K562 (cell line): ENCODE measurements at regions not wholly inside any gene's neighbourhood (a gene's known extent, or its start where the extent isn't known, plus 50 kb on each side); places are given as distances from the start of the nearest gene placed in this dataset.

ENCODE experiments used
- BACH1 ChIP-seq: fragments of 200-800 bp; sonication (Bioruptor generic); IDR thresholded peaks from 2 replicates; pipeline ENCODE4 v1.6.1; 2016; ENCODE audit warnings: missing genetic modification characterization, missing compliant biosample characterization
- BRD4 ChIP-seq: fragments of 200-600 bp; sonication (generic); IDR thresholded peaks from 2 replicates; pipeline ENCODE4 v1.6.1; 2017; ENCODE audit warnings: inconsistent platforms
- CBFA2T3 ChIP-seq: fragments of 450-650 bp; IDR thresholded peaks from 2 replicates; pipeline ENCODE4 v1.6.1; 2017
- CBX5 ChIP-seq: IDR thresholded peaks from 2 replicates; pipeline ENCODE4 v1.6.1; 2014; ENCODE audit warnings: low read depth, borderline replicate concordance
- CCNT2 ChIP-seq: IDR thresholded peaks from 2 replicates; pipeline ENCODE4 v1.6.1; 2011; ENCODE audit warnings: borderline replicate concordance, low read depth, mild to moderate bottlenecking, moderate library complexity, mixed read lengths, low read length; ENCODE audit not compliant: insufficient read length; ENCODE audit errors: extremely low read depth
- ESRRA ChIP-seq: fragments of 450-650 bp; IDR thresholded peaks from 2 replicates; pipeline ENCODE4 v1.6.1; 2014; ENCODE audit warnings: low read depth, mild to moderate bottlenecking, moderate library complexity, borderline replicate concordance
- FOXJ2 ChIP-seq: fragments of 200-800 bp; sonication (Bioruptor generic); IDR thresholded peaks from 2 replicates; pipeline ENCODE4 v1.6.1; 2016; ENCODE audit warnings: missing genetic modification characterization, missing compliant biosample characterization
- HDAC8 ChIP-seq: fragments of 450-650 bp; IDR thresholded peaks from 2 replicates; pipeline ENCODE4 v1.6.1; 2016; ENCODE audit warnings: mild to moderate bottlenecking, missing genetic modification characterization, moderate library complexity, missing compliant biosample characterization
- HOMEZ ChIP-seq: fragments of 250-450 bp; sonication (Bioruptor Pico); IDR thresholded peaks from 2 replicates; pipeline ENCODE4 v1.4.0; 2020; ENCODE audit warnings: mild to moderate bottlenecking, moderate library complexity
- KDM1A ChIP-seq, 2 experiments: fragments of 450-650 bp; IDR thresholded peaks; 2 replicates each; pipeline ENCODE4 v1.6.1; 2016; ENCODE audit warnings: mild to moderate bottlenecking in 2 of 2
- NUFIP1 ChIP-seq: fragments of 450-650 bp; IDR thresholded peaks from 2 replicates; pipeline ENCODE4 v1.6.1; 2018; ENCODE audit not compliant: partially characterized antibody
- SMARCA5 ChIP-seq: fragments of 450-650 bp; IDR thresholded peaks from 2 replicates; pipeline ENCODE4 v1.6.1; 2016
- STAG1 ChIP-seq: sonication (generic); formaldehyde crosslinking; IDR thresholded peaks from 2 replicates; pipeline ENCODE4 v1.5.0; 2020; ENCODE audit warnings: missing genetic modification reagents, borderline replicate concordance
- TCF7 ChIP-seq: sonication (generic); IDR thresholded peaks from 2 replicates; pipeline ENCODE4 v1.6.1; 2016; ENCODE audit warnings: antibody characterized with exemption, borderline replicate concordance
- TCFL5 ChIP-seq: fragments of 250-450 bp; sonication (Bioruptor Pico); conservative IDR thresholded peaks from 2 replicates; pipeline ENCODE4 v1.6.1; 2021; ENCODE audit warnings: mild to moderate bottlenecking, moderate library complexity, matching md5 sums
- TFAM ChIP-seq: fragments of 250-450 bp; sonication (Bioruptor Pico); conservative IDR thresholded peaks from 2 replicates; pipeline ENCODE4 v1.5.0; 2021; ENCODE audit warnings: mild to moderate bottlenecking, moderate library complexity
- THRB ChIP-seq: fragments of 450-650 bp; formaldehyde crosslinking; conservative IDR thresholded peaks from 2 replicates; pipeline ENCODE4 v1.4.0; 2022; ENCODE audit warnings: mild to moderate bottlenecking, missing genetic modification characterization
- YBX1 ChIP-seq: fragments of 450-650 bp; IDR thresholded peaks from 2 replicates; pipeline ENCODE4 v1.7.1; 2016; ENCODE audit warnings: mild to moderate bottlenecking
- ZNF175 ChIP-seq: fragments of 200-800 bp; sonication (Bioruptor generic); IDR thresholded peaks from 2 replicates; pipeline ENCODE4 v1.6.1; 2016; ENCODE audit warnings: low read depth, mild to moderate bottlenecking, missing genetic modification characterization, missing compliant biosample characterization
- ZNF280B ChIP-seq: fragments of 250-450 bp; sonication (Bioruptor Pico); IDR thresholded peaks from 2 replicates; pipeline ENCODE4 v1.5.1; 2021; ENCODE audit warnings: mild to moderate bottlenecking
- ZNF282 ChIP-seq: sonication (generic); formaldehyde crosslinking; IDR thresholded peaks from 2 replicates; pipeline ENCODE4 v1.8.1; 2023; ENCODE audit warnings: missing genetic modification reagents
- ZNF507 ChIP-seq: conservative IDR thresholded peaks from 2 replicates; pipeline ENCODE4 v1.6.1; 2017; ENCODE audit warnings: missing genetic modification characterization, missing compliant biosample characterization
- ZNF57 ChIP-seq: fragments of 450-650 bp; formaldehyde crosslinking; IDR thresholded peaks from 2 replicates; pipeline ENCODE4 v1.4.0; 2020; ENCODE audit warnings: mild to moderate bottlenecking, moderate library complexity
- ZNF695 ChIP-seq: fragments of 450-650 bp; formaldehyde crosslinking; IDR thresholded peaks from 2 replicates; pipeline ENCODE4 v1.4.0; 2020; ENCODE audit warnings: mild to moderate bottlenecking, moderate library complexity
- TF ChIP-seq, protein P1 (sequence below): fragments of 450-650 bp; IDR thresholded peaks from one replicate; pipeline ENCODE4 v1.6.1; 2018; ENCODE audit warnings: mild to moderate bottlenecking, moderate library complexity; ENCODE audit not compliant: partially characterized antibody

DNA sequence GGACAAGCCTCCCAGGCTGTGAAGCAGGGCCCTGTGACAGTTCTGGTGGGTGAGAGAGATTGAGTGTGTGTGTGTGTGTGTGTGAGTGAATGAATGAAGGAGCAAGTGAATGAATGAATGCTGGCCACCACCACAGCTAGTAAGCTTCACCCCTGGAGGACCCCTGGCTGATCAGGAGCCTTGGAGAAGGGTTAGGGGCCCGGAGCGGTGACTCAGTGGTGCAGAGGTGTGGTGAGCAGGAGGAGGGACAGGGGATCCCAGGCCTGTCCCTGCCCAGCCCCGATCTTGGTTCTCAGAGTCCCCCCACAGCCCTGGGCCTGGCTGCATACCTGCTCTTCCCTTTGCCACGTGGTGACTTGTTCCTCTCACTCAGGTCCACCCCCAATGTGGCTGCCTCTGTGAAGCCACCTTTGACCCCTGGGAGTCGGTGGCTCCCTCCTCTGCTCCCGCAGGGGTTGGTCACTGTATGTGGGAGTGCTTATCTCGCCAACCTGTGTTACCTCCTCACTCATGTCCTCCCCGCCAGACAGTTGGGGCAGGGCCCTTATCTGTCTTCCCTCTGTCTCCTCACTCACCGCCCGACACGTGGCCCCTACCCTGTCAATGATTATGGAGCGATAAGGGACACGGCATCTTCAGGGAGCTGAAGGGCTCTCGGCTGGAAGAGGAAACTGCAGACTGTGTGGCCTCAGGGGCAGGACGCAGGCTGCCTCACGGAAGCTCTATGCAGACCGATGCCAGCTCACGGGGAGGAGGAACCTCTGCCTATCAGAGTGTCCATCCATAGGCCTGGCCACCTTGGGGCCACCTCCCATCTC, 99.9 kb upstream of the PITX1 start (continued):
- TF ChIP-seq, protein P1, sequence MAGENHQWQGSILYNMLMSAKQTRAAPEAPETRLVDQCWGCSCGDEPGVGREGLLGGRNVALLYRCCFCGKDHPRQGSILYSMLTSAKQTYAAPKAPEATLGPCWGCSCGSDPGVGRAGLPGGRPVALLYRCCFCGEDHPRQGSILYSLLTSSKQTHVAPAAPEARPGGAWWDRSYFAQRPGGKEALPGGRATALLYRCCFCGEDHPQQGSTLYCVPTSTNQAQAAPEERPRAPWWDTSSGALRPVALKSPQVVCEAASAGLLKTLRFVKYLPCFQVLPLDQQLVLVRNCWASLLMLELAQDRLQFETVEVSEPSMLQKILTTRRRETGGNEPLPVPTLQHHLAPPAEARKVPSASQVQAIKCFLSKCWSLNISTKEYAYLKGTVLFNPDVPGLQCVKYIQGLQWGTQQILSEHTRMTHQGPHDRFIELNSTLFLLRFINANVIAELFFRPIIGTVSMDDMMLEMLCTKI = no peak
- TF ChIP-seq ZNF175 (CRISPR knock-in tag) = peak; percentile 95
- TF ChIP-seq KDM1A (IDR thresholded peaks at IDR 0.05) = peak; percentile 100
- peak; percentile 95 for TF ChIP-seq ESRRA
- no peak for TF ChIP-seq HOMEZ (CRISPR knock-in tag)
- TF ChIP-seq HDAC8 (tag) = peak; percentile 56; the same call in 1 of the 2 replicates
- TF ChIP-seq BACH1 = peak; percentile 76; the same call in 1 of the 2 replicates
- no peak for TF ChIP-seq SMARCA5
- TF ChIP-seq ZNF282 (CRISPR knock-in tag) = no peak
- peak; percentile 100 for TF ChIP-seq CBFA2T3
- TF ChIP-seq STAG1 (CRISPR knock-in tag) = no peak
- no peak for TF ChIP-seq ZNF280B
- TF ChIP-seq YBX1 = no peak
- TF ChIP-seq TCF7 = peak; percentile 92
- peak; percentile 94 for TF ChIP-seq NUFIP1
- TF ChIP-seq BRD4 = no peak
- TF ChIP-seq THRB (CRISPR knock-in tag) = peak; percentile 92
- TF ChIP-seq ZNF57 = no peak
- TF ChIP-seq FOXJ2 (tag) = peak; percentile 69; the same call in 1 of the 2 replicates
- TF ChIP-seq CBX5 = peak; percentile 90; the same call in 1 of the 2 replicates
- peak; percentile 99 for TF ChIP-seq CCNT2
- TF ChIP-seq ZNF507 (tag) = no peak
- TF ChIP-seq TCFL5 (CRISPR knock-in tag) = no peak
- TF ChIP-seq ZNF695 (CRISPR knock-in tag) = no peak
- no peak for TF ChIP-seq TFAM (CRISPR knock-in tag)
